Mucosa of rectum (tissue), 2 donors: ENCODE measurements at regions not wholly inside any gene's neighbourhood (a gene's known extent, or its start where the extent isn't known, plus 50 kb on each side); places are given as distances from the start of the nearest gene placed in this dataset.
"Not testable (repeated sequence)": the region's sequence is repeated elsewhere in the genome, so short reads cannot be mapped to it uniquely, and the experiment has no call there.

Experiments
- H3K27ac ChIP-seq, 2 donors: one replicate each; pipeline ENCODE4 v1.7.0; 2013; ENCODE audit warnings: inconsistent platforms in 2 of 2, low read depth in 2 of 2, low read length in 2 of 2
- H3K27me3 ChIP-seq, 2 donors: one replicate each; pipeline ENCODE4 v1.7.0; 2013; ENCODE audit warnings: low read length in 2 of 2; ENCODE audit not compliant: control insufficient read depth in 2 of 2, insufficient read depth in 2 of 2
- H3K36me3 ChIP-seq, 2 donors: one replicate each; pipeline ENCODE4 v1.7.0; 2013; ENCODE audit warnings: low read length in 2 of 2; ENCODE audit not compliant: control insufficient read depth in 2 of 2, insufficient read depth in 2 of 2
- H3K4me1 ChIP-seq, 2 donors: one replicate each; pipeline ENCODE4 v1.7.0; 2013; ENCODE audit warnings: low read length in 2 of 2, mild to moderate bottlenecking in 1 of 2; ENCODE audit not compliant: control insufficient read depth in 2 of 2, insufficient read depth in 2 of 2
- H3K4me3 ChIP-seq, 2 donors: one replicate each; pipeline ENCODE4 v1.7.0; 2013; ENCODE audit warnings: low read length in 2 of 2
- H3K9ac ChIP-seq, 2 donors: one replicate each; pipeline ENCODE4 v1.7.0; 2013; ENCODE audit warnings: low read length in 2 of 2, low read depth in 1 of 2, mild to moderate bottlenecking in 1 of 2
- H3K9me3 ChIP-seq, 2 donors: one replicate each; pipeline ENCODE4 v1.7.0; 2013; ENCODE audit warnings: low read length in 2 of 2; ENCODE audit not compliant: control insufficient read depth in 2 of 2
- donor health status: healthy.
- donor health status: Normal muscosa, but diverticular disease.

DNA sequence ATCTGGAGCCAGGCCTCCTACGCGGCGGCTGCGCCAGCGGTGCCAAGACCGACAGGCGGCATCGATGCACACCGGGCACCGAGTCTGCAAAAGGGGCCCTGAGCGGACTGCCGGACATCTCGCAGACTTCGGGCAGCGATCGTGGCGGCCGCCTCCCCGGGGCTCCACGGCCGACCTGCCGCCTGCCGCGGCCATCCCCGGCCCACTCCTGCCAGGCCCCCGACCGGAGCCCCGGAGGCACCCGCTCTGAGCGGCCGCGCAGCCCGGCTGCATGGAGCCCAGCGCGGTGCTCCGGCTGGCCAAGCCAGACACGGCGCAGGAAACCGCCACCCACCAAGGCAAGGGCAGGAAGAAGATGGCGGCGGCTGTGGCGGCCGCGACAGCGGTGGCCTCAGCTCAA lies 154.2 kb upstream of the KCTD7 start:
- peaks cover 0 to 3% of the 10 kb centered on the region in 2 donors for H3K36me3 ChIP-seq
- H3K4me1 ChIP-seq: no peaks in the 10 kb centered on the region
- no peak overlapping the region for H3K9ac ChIP-seq
- no peaks in the 10 kb centered on the region for H3K9me3 ChIP-seq
- no peak overlapping the region for H3K4me3 ChIP-seq
- no peak overlapping the region for H3K27ac ChIP-seq
- no peaks in the 10 kb centered on the region for H3K27me3 ChIP-seq

GRCh38 chr7:66476056-66476455 lies 152.6 kb upstream of the KCTD7 start:
- H3K4me1 ChIP-seq, H3K9ac ChIP-seq, H3K27ac ChIP-seq, H3K27me3 ChIP-seq, H3K4me3 ChIP-seq, H3K36me3 ChIP-seq, H3K9me3 ChIP-seq: not testable (repeated sequence)

GRCh38 chr7:66477822-66478397 lies 150.8 kb upstream of the KCTD7 start:
- not testable (repeated sequence) for H3K9me3 ChIP-seq, H3K9ac ChIP-seq, H3K36me3 ChIP-seq, H3K4me1 ChIP-seq, H3K4me3 ChIP-seq, H3K27ac ChIP-seq, H3K27me3 ChIP-seq

GRCh38 chr7:66481229-66481628 lies 147.5 kb upstream of the KCTD7 start:
- H3K9me3 ChIP-seq, H3K4me1 ChIP-seq, H3K9ac ChIP-seq, H3K27ac ChIP-seq, H3K27me3 ChIP-seq, H3K36me3 ChIP-seq, H3K4me3 ChIP-seq: not testable (repeated sequence)

DNA sequence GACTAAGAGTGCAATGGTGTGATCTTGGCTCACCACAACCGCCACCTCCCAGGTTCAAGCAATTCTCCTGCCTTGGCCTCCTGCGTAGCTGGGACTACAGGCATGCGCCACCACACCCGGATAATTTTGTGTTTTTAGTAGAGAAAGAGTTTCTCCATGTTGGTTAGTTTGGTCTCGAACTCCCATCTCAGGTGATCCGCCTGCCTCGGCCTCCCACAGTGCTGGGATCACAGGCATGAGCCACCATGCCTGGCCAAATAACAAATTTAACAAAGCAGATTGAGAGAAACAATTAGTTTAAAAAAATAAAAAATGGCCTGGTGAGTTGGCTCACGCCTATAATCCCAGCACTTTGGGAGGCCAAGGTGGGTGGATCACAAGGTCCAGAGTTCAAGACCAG lies 139.6 kb upstream of the KCTD7 start:
- H3K4me1 ChIP-seq, H3K27ac ChIP-seq, H3K9ac ChIP-seq, H3K9me3 ChIP-seq, H3K36me3 ChIP-seq, H3K27me3 ChIP-seq, H3K4me3 ChIP-seq: not testable (repeated sequence)

DNA sequence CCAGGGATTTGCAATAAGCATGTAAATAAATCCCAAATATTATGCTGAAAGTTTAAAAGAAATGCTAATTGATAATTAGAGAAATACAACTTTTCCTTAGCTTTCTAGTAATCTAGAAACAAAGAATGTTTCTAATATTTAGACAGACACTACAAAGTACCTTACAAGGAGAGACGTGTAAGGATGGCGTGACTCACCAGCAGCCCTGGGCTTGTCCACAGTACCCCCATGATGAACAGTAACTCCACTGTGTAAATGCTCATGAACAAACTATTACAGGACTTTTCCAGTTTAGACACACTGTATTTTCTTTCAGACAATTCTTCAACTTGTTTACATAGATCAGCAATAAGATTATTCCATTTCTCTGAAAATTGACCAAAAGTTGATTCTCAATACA lies 138.9 kb upstream of the KCTD7 start:
- not testable (repeated sequence) for H3K9ac ChIP-seq, H3K9me3 ChIP-seq, H3K27ac ChIP-seq, H3K36me3 ChIP-seq, H3K4me3 ChIP-seq, H3K27me3 ChIP-seq, H3K4me1 ChIP-seq

DNA sequence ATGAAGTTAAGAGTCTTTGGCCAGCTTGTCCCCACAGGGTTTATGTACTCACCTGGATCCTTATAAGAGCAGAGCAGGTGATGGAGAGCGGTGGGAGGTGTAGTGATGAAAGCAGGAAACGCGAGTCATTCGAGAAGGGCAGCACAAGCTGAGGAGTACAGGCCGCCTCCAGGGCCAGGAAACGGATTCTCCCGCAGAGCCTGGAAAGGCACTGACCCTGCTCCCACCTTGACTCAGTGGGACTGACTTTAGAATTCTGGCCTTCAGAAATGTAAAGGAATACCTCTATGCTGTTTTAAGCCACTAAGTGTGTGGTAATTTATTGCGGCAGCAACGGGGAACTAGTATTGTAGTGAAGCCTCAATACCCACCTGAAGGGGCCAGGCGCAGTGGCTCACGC lies 137.7 kb upstream of the KCTD7 start:
- not testable (repeated sequence) for H3K27me3 ChIP-seq, H3K9me3 ChIP-seq, H3K9ac ChIP-seq, H3K4me3 ChIP-seq, H3K4me1 ChIP-seq, H3K36me3 ChIP-seq, H3K27ac ChIP-seq

DNA sequence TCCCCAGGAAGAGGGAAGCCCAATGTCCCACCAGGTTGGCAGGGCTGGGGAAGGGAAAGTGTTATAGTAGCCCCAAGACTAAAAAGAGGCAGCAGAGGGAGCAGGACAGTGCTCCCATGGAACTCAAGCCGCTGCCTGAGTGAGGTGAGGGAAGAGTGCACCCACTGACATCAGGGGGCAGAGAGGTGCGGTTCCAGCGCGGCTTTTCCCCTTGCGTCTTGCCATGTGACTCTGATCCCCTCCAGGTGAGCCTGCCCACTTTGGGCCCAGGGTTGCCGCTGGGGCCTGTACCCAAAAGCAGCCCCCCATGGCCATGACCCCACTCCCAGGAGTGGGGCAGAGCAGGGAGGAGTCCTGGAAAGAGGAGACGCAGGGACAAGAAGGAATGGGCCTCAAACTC lies 136.3 kb upstream of the KCTD7 start:
- H3K36me3 ChIP-seq, H3K27me3 ChIP-seq, H3K9ac ChIP-seq, H3K9me3 ChIP-seq, H3K27ac ChIP-seq, H3K4me1 ChIP-seq: not testable (repeated sequence)
- peak overlapping the region; percentile 95 to 97 for H3K4me3 ChIP-seq

- Histone ChIP-seq H3K27me3 (no peaks in the 10 kb centered on the region), H3K36me3 (no peaks in the 10 kb centered on the region), H3K4me3 (peak overlapping the region; percentile 95 to 97)
Observed at GRCh38 chr7:66493235-66494205, 135.2 kb upstream of the KCTD7 start.

DNA sequence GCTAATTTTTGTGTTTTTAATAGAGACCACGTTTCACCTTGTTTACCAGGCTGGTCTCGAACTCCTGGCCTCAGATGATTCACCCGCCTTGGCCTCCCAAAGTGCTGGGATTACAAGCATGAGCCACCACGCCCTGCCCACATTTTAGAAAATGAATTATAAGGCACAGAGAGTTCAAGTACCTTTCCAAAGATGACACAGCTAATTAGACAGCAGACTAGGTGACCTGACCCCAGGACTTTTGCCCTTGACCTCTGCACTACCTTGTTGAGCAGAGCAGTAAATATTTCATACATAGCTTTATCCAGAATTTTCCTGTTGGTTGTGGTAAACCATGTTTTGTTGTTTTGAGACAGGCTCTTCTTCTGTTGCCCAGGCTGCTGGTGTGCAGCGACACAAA lies 131.3 kb upstream of the KCTD7 start:
- H3K36me3 ChIP-seq: no peaks in the 10 kb centered on the region
- no peak overlapping the region for H3K4me3 ChIP-seq
- no peak overlapping the region for H3K27ac ChIP-seq
- H3K27me3 ChIP-seq: no peaks in the 10 kb centered on the region
- peaks cover 0 to 4% of the 10 kb centered on the region in 2 donors for H3K4me1 ChIP-seq
- H3K9ac ChIP-seq: no peak overlapping the region
- no peaks in the 10 kb centered on the region for H3K9me3 ChIP-seq

More at GRCh38 chr7:66493235-66494205, 135.2 kb upstream of the KCTD7 start:
- peak overlapping the region; percentile 86 to 99 for H3K9ac ChIP-seq
- H3K27ac ChIP-seq: peak overlapping the region; percentile 87 to 91
- H3K4me1 ChIP-seq: peaks cover 0 to 4% of the 10 kb centered on the region in 2 donors
- no peaks in the 10 kb centered on the region for H3K9me3 ChIP-seq
